HG03139 (cell line): ENCODE measurements at regions not wholly inside any gene's neighbourhood (a gene's known extent, or its start where the extent isn't known, plus 50 kb on each side); places are given as distances from the start of the nearest gene placed in this dataset.

Experiments used
- ATAC-seq: cut with Tn5 transposase; IDR thresholded peaks from one replicate; pipeline ENCODE4 v1.9.1; 2021; ENCODE audit not compliant: unreplicated experiment

DNA sequence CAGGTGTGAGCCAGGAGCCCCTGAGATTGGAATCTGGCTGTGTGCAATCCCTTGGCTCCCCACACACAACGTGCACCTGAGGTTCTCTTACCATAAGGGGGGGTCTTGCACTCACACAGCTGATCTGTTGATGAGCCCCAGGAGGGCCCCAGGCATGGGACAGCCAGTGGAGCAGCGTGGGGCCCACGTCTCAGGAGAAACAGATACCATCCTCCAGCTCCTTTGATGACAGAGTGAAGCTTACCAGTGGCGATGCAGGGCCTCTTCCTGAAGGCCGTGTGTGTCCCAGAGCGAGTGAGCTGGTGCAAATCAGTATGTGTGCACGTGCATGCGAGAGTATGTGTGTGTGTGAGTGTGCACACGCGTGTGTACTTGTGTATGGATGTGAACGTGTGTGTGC is 287.4 kb downstream of the IRX1 start:
- ATAC-seq: no peak

DNA sequence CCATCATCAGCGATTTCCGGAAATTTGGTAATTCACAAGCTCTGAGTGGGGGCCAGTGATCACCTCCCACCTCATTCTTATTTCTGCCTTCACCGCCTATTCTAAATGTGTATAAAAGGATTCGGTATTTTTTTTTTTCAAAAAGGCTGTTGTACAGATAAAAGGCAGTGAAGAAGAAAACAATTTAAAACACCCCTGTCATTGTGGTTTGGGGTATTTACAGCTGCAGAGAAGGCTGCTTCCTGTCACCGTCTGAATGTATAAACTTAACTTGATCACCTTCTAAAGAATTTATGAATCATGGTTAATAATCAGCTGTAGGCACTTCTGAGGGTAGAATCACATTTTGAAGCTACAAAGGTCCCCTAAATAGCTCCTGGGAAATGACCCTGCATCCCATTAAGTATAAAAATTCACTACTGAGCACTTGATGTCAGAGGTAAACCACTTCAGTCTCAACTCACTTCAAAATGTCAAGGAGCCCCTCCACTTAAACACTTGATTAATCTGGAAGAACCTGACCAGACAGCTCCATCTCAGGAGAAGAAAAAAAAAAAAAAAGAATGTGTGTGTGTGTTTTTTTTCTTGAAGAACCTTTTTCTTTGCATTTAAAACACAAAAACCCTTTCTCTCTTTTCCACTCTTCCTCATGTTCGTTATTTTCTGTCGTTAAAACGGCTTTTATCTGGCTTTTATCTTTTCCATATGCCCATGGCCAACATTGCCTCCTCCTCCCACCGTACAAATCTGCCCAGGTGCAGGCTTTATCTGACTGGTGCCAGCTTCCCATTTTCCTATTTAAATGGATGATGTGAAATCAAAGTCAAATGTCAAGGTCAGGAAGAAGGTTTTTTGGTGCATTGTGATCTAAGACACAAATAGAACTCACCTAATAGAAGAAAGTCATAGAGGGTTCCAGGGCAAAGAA is 291.2 kb downstream of the IRX1 start:
- ATAC-seq: no peak

DNA sequence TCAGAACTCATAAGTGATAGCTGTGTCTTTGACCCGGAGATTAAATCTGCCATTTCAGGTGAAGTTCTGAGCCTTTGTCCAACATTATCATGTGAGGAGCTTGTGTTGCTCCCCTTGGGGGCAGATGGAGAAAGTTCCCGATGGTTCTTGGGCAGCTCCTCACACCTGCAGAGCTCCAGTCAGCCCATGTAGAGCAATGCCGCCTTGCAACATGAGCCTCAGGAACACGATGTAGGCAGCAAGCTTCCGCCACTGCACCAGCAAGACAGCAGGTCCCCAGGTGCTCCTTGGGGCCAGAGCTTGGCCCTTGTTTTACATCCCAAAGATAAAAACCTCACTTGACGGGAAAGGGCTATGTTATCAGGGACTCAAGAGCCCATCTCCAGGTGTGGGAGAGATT is 292.7 kb downstream of the IRX1 start:
- no peak for ATAC-seq

DNA sequence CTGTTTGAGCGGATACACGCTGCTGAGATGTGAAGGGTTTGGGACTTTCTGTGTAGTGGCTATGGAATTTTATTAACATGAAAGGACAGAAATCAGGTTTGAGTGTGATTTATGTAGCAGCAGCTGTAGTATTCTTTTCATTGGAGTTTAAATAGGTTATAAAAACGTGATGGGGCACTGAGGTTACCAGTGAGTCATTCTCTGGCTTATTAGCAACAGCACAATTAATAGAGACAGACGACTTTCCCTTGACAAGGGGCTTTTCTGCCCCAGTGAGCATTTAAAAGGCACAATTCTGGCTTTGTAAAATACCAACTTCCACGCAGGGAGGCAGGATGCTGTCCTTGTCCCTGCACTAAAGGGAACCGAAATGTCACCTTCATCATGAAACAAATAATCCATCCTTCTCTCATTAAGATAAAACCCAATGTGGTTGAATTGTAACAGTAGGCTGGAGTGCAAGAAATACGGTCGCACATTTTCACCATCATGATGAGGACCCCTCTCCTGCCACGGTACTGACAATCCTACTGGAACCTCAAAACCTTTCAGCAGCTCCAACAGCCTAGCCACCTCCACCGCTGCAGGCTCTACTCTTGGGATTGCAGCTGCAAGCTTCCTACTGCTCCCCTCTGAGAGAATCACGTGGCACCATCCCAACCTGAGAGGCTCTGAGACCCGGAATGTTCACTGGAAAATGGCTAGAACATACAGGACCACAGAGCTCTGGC is 293.9 kb downstream of the IRX1 start:
- no peak for ATAC-seq

DNA sequence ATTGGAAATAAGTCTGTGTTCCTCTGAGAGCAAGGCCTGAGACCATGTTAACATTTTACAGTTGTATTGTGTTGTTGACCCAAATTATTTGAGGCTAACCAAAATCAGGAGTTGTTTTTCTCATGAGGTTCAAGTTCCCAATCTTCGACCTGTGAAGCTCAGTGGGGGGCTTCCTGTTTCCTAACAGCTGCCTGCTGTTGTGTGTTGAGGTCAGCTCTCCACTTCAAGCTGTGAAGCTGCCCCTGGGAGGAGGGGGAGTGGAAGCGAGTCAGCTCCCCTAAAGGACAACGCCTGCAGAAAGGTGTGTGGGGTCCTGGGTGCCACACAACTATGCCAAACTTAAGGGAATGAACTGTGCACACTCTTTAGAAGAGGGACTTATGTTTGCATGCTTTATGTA is 295.5 kb downstream of the IRX1 start:
- ATAC-seq: no peak

DNA sequence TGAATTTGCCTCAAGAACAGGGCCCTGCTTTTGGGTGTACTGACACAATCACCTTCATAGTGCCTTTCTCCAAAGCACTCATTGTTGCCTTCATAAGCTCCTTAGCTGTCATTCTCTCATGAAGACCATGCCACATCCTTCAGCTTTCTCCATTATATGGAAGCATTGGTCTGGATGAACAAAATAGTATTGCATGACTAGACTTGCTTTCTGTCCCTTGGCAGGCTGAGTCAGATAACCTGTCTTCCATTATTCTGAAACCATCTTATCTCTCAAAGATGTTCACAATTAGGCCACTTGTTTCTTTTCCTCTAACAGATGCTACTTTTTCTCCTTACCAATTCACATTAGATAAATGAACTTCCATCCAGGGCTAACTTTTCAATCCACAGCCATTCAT is 297.9 kb downstream of the IRX1 start:
- ATAC-seq: no peak

DNA sequence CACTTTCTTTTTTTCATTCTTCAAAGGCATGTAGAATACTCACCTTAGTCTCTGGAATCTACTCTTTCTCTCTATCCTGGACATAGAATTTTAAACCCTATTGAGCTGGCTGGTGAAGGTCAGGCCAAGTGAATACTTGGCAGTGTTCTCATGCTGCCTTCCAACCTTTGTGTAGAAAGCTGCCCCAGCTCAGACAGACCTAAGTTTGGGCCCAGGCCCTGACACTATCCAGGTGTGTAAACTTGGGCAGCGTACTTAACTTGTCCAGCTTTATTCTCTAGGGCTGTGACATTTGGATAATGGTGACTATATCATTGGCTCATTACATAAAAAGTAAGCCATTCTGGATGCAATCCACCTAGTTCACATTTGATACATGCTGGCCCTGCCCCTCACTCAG is 298.3 kb downstream of the IRX1 start:
- no peak for ATAC-seq

DNA sequence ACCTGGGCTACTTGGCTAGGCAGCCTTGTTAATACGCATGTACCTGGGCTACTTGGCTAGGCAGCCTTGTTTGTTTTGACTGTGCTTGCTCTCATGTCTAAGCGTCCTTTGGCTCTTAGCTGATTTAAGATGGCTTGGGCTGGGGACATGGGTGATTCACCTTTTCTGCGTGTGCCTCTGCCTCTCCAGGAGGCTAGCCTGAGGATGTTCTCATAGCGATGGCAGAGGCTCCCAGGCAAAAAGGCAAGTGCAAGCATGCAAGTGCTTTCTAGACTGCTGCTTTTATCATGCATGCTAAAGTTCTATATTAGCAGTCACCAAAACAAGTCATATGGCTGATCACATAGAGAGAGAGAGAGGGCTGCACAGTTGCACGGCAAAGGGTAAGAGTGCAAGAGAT is 300.5 kb downstream of the IRX1 start:
- ATAC-seq: no peak

DNA sequence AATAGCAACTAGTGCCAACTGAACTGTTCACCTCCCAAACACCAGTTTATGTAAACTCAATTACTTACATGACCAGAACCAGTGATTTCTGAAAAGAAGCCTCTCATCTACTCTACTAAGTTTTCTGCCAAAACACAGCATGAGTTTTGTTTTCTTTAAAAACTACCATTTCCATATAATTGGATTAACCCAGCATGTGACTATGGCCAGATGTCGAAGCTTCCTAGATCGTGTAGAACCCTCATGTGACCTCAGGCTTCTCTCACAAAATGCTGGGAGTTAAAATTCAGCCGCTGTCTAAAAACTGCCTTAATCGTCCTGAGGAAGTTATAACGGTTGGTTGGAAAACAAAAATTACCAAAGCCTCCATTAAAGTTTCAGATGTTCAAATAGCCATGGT is 303.5 kb downstream of the IRX1 start:
- ATAC-seq: no peak

DNA sequence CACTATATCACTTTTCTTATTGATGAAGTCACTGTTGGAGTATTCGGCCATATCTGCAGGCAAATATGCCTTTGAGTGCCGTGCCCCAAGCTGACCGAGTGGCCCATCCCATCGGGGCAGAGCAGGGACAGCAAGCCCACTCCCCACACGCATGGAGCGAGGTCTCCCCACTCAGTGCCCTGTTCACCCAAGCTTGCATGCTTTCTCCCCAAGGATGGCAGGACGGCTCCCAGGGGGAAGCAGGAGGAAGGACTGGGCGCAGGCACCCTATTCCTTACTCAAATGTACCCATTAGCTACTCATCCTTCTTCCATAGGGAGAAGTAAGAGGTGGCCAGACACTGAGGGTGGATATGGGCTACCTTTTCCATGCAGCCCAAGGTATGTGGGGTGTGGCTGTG is 309.0 kb downstream of the IRX1 start:
- ATAC-seq: no peak

DNA sequence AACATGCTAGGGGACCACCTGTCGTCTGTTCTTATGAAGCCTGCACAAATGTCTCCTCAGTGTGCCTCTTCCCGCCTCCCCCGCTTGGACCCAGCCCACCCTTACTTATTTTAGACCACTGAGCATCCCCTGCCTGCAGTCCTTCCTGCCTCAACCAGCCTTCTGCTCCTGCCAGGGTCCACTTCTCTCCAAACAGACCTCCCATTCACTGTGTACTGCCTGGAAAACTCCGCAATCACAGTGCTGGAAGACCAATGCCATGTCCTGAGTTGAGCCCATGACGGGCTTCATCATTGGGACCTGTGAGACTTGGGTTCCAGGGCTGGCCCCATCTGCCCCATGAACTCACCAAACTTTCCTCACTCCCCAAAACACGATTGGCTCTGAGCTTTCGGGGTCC is 309.4 kb downstream of the IRX1 start:
- no peak for ATAC-seq

DNA sequence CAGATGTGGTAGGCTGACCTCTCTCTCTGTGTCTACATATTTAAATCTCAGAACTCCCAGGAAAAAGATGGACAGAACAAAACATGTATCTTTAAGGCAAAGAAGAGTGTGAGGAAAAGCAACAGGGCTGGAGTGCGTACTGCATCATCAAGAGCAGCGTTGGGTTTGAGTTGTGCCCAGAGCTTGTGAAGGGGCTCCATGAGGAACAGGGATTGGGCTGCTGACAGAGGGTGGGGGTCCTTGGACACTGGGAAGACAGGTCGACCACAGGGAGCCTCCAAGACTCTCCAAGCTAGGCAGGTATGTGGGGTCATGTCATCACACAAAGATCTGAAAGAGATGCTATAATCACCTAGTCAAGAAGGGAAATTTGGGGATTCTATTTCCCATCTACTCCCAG is 309.9 kb downstream of the IRX1 start:
- ATAC-seq: no peak

DNA sequence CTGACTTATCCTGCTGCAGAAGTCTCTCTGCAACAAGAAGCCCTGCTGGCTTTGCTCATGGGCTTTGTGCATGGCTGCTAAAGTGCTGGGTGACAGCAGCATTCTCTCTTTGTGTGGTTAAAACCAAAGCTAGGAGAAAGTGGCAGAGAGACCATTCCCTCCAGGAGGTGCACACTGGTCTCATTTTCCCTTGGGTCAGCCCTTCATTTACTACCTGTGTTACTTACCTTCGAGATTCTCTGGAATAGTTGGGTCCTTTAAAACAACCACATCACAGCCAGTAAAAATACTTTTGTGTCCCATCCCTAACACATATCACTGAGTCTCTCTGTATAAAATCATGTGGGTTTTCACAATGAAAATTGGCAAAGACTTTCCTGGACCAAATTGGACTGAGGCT is 315.5 kb downstream of the IRX1 start:
- no peak for ATAC-seq

DNA sequence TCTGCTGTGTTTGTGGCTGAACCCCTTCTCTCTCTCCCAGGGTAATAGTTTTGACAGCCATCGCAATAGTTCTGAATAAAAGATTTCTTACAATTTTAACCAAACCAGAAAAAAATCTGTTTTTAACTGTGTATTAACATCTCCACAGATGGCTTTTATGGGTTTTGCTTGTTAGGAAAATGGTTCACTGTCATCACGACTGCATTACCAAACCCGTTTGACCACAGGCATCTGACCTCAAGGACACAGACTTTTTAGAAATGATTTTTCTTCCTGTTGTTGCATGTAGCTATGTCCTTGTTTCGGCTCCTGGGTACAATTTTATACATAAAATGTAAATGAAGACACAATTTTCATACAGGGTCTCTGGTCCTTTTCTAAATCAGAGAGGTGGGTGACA is 316.1 kb downstream of the IRX1 start:
- ATAC-seq: no peak

DNA sequence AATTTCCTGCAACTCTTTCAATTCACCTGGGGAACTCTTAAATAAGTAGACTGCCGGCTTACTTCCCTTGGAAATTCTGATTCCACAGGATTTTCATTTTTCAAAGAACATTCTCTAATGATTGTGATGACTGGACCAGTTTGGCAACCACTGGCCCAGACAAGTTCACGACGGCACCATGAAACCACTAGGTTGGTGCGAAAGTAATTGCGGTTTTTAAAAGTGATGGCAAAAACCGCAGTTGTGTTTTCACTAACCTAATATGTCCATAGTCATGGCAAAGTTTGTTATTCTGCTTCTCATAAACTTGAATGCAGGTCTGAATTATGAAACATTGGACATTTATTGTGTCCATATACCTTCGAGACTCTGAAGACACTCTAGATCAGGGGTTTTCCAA is 317.2 kb downstream of the IRX1 start:
- ATAC-seq: no peak

DNA sequence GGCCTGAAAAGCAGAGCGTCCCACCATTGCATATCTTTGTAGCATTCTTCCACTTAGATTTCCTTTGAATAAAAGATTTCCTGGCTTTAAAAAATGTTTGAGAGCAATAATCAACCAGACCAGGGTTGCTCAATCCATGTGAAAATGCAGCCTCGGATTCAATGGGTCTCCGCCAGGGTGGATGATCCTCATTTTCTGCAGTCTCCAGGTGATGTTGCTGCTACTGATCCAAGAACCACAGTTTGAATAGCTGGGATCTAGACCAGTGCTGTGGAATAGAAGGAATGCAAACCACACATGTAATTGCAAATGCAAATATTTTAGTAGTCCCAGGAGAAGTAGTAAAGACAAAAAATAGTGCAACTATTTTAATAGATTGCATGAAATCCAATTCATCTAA is 317.6 kb downstream of the IRX1 start:
- ATAC-seq: no peak

DNA sequence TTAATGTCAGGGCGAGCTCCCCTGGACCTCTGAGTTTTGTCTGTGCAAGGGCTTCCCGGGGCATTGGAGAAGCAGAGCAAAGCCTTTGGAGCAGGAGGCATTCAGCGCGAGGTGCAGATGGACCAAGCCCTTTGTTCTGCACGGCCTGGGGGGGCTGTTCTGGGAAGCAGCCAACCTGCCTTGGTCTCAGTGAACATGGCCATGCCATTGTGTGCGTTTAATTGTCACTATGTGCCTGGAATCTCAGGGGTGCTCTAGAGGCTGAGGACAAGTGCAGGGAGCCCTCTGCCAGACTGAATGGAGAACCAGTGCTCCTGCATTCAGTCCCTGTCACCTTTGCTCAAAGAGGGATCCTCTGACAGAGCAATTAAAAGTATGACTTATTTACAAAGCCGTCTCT is 329.4 kb downstream of the IRX1 start:
- ATAC-seq: no peak

DNA sequence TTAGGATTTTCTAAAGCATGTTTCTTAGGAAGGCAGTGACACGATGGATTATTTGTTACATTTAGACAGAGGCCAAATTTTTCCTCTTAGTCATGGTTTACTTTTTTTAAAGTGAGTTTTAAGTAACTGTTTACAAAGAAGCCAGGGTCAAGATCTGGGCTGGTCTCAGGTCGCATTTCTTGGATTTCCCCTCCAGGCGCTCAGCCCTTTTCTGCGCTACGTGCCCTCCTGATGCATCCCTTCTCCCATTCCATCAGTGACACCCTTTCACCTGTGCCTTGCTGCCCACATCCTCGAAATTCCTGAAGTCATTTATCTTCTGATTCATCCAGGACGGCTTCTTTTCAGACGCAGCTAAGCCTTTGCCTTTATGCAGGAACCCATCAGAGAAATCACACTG is 330.3 kb downstream of the IRX1 start:
- ATAC-seq: no peak

DNA sequence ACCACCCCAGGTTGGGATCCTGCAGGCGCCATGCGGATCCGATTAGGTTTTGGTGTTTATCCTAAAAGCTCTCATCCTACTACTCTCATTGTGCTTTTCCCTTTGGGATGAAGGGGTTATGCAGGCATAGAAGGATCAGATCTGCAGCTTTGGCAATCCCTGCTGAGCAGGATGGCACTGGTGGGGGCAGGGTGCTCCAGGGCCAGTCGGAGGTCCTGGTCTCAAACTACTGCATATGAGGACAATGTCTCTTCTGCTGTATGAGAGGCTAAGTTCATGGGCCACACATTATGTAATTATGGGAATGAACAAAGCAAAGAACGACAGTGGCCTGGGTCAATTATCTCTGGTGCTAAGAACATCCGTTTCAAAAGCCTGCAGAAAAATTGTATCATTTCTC is 334.2 kb downstream of the IRX1 start:
- ATAC-seq: no peak

DNA sequence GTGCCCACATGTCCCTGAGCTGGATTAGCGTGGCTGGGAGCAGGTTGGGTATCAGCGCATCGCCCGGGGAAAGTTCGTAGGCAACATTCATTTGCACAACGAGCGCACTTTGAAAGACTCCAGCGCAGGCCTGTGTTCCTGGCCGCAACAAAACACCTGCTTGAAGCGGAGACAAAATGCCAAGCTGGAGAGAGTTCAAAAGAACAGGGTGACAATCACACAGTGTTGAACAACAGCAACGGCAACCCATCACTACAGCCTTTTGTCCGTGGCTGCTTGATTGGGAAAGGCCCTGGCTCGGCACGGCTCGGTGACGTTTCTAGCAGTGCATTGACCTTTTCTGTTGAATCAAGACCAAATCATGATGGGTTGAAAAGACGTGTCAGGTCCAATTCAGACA is 336.3 kb downstream of the IRX1 start:
- no peak for ATAC-seq

DNA sequence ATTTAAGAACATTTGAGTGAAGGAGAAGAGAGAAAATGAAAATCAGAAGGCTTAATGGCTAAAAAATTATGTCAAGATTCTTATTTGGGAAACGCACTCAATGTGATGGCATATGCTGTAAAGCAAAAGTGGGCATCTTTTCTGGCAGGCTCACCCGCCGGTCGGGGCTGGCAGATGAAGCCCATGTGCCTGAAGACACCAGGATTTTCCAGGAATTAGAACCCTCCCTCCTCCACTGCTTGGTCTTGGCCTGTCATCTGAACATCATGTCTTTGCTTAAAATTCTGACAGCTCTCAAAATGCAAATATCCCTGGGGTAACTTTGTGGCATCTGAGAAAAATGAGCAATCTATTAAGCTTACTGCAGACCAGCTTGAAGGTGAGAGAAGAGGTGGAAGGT is 337.9 kb downstream of the IRX1 start:
- no peak for ATAC-seq

DNA sequence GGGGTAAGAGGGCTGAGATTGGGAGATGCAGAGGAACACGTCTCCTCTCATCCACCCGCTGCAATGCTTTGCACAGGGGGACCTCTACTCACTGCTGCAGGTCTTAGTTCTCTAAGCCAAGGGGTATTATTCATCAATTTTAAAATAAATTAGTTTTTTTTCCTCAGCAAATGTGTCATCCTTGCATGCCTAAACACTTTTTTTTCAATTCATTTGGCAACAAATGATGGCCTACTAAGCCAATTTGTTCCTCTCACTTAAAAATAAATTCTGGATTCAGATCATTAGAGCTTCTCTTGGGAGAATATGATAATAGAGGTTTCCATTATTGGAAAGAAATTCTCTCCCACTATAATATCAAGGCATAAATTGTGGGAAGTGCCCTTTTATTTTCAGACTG is 338.3 kb downstream of the IRX1 start:
- no peak for ATAC-seq

DNA sequence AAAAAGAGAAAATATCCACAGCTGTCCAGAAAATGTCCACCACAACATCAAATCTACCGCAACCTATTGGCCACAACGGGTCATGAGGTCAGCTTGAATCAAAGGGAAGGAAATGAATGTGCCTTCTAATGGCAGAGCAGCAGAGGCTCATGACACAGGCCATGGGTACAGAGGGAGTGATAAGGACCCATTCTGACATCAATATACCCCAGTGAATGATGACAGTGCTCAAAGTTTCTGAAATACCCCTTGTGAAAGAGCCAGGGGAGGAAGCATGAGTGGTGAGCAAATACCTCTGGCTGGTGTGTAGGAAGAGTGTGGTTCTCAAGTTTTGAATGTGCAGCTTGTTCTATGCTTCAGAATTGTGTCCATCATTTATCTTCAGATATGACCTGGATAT is 348.2 kb downstream of the IRX1 start:
- no peak for ATAC-seq
